ENCODE measurements at regions not wholly inside any gene's neighbourhood (a gene's known extent, or its start where the extent isn't known, plus 50 kb on each side); places are given as distances from the start of the nearest gene placed in this dataset.

DNA sequence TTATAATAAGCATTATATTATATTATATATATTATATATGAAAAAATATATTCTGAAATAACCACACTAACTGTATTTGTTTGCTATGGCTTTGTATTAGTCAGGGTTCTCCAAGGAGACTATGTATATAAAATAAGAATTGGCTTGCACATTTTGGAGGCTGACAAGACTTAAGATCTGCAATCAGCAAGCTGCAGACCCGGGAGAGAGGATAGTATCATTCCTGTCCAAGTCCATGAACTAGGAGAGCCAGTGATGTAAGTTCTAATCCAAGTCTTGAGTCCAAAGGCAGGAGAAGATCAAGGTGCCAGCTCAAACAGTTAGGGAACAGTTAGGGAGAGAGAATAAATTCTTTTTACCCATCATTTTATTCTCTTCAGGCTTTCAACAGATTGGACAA is 639.5 kb downstream of the PLPP3 start:
- no peak overlapping the region for H3K9ac ChIP-seq (ENCODE audit: low read depth, low read length, poor library complexity, severe bottlenecking)
- no peak overlapping the region for H2AFZ ChIP-seq (ENCODE audit: low read length)
- no peaks in the 10 kb centered on the region for H3K9me3 ChIP-seq (ENCODE audit: insufficient read depth, low read depth, low read length)
- H3K9me2 ChIP-seq (replicated peaks; ENCODE audit: low read depth, low read length): no peaks in the 10 kb centered on the region
- H3K4me3 ChIP-seq (ENCODE audit: low read length, poor library complexity, severe bottlenecking): no peak overlapping the region
- no peaks in the 10 kb centered on the region for H3K79me2 ChIP-seq (ENCODE audit: insufficient read depth, low read length)
- H3K27me3 ChIP-seq (ENCODE audit: insufficient read depth, low read length, poor library complexity, severe bottlenecking): no peaks in the 10 kb centered on the region
- no peak overlapping the region for H3K4me2 ChIP-seq (ENCODE audit: low read depth, low read length, poor library complexity, severe bottlenecking)
- no peaks in the 10 kb centered on the region for H4K20me1 ChIP-seq (ENCODE audit: insufficient read depth, low read length, poor library complexity, severe bottlenecking)
- no peaks in the 10 kb centered on the region for H3K36me3 ChIP-seq (ENCODE audit: insufficient read depth, low read length)
- no peaks in the 10 kb centered on the region for H3K4me1 ChIP-seq (ENCODE audit: insufficient read depth, low read length, poor library complexity, severe bottlenecking)
- H3F3A ChIP-seq (ENCODE audit: low read depth): no peaks in the 10 kb centered on the region
- TF ChIP-seq EZH2phosphoT487 (IDR thresholded peaks at IDR 0.05; ENCODE audit: borderline replicate concordance): no peak
- TF ChIP-seq, protein P1, sequence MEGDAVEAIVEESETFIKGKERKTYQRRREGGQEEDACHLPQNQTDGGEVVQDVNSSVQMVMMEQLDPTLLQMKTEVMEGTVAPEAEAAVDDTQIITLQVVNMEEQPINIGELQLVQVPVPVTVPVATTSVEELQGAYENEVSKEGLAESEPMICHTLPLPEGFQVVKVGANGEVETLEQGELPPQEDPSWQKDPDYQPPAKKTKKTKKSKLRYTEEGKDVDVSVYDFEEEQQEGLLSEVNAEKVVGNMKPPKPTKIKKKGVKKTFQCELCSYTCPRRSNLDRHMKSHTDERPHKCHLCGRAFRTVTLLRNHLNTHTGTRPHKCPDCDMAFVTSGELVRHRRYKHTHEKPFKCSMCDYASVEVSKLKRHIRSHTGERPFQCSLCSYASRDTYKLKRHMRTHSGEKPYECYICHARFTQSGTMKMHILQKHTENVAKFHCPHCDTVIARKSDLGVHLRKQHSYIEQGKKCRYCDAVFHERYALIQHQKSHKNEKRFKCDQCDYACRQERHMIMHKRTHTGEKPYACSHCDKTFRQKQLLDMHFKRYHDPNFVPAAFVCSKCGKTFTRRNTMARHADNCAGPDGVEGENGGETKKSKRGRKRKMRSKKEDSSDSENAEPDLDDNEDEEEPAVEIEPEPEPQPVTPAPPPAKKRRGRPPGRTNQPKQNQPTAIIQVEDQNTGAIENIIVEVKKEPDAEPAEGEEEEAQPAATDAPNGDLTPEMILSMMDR (conservative IDR thresholded peaks at IDR 0.05; ENCODE audit: low read length): no peak

DNA sequence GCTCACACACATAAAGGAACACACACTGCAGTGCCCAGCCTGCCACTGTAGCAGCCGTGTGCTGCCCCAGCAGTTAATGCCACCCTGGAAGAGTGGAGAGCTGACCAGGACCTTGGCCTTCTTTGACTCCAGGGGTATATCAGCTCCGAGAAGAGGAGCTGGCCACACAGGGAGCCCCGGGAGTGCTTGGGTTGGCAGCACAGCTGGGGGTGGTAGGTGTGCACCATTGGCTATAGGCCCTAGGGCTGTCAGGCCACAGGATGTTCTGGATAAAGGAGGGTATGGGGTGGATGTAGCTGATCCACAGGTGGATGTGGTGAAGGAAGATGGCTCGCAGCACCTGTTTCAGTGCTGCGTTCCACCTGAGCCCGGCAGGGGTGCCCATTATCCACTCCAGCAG is 640.5 kb downstream of the PLPP3 start:
- Histone ChIP-seq H3K27me3 (ENCODE audit: insufficient read depth, low read length, poor library complexity, severe bottlenecking) (no peaks in the 10 kb centered on the region), H3K4me2 (ENCODE audit: low read depth, low read length, poor library complexity, severe bottlenecking) (no peak overlapping the region), H3K9me3 (ENCODE audit: insufficient read depth, low read depth, low read length) (no peaks in the 10 kb centered on the region), H3K4me3 (ENCODE audit: low read length, poor library complexity, severe bottlenecking) (no peak overlapping the region), H2AFZ (ENCODE audit: low read length) (no peak overlapping the region), H3K79me2 (ENCODE audit: insufficient read depth, low read length) (no peaks in the 10 kb centered on the region), H3K9ac (ENCODE audit: low read depth, low read length, poor library complexity, severe bottlenecking) (no peak overlapping the region), H3F3A (ENCODE audit: low read depth) (no peaks in the 10 kb centered on the region), H4K20me1 (ENCODE audit: insufficient read depth, low read length, poor library complexity, severe bottlenecking) (no peaks in the 10 kb centered on the region), H3K4me1 (ENCODE audit: insufficient read depth, low read length, poor library complexity, severe bottlenecking) (no peaks in the 10 kb centered on the region), H3K9me2 (replicated peaks; ENCODE audit: low read depth, low read length) (no peaks in the 10 kb centered on the region), H3K36me3 (ENCODE audit: insufficient read depth, low read length) (no peaks in the 10 kb centered on the region)
- TF ChIP-seq EZH2phosphoT487 (IDR thresholded peaks at IDR 0.05; ENCODE audit: borderline replicate concordance): no peak
- TF ChIP-seq, protein P1 (conservative IDR thresholded peaks at IDR 0.05; ENCODE audit: low read length): no peak

DNA sequence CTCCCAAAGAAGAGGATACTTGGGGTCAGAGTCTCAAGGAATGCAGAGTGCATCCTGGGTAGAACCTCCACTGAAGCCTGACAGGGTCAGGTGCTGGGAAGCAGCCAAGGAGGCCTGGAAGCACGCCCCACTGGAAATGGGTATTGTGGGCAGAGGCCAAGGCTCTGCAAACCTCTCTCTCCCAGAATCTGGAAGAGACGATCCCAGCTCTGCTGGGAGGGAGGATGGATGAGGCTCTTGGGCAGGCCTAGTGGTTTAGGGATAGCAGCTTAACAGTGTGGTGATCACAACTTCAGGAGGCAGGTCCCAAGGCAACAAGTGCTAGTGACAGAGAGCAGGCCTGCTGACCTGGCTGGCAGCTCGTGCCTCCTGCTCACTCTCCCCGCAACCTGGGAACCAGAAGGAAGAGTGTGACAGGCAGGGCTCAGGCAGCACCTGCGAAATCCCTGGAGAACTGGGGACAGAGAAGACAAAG is 641.0 kb downstream of the PLPP3 start:
- Histone ChIP-seq H4K20me1 (ENCODE audit: insufficient read depth, low read length, poor library complexity, severe bottlenecking) (no peaks in the 10 kb centered on the region), H3K9ac (ENCODE audit: low read depth, low read length, poor library complexity, severe bottlenecking) (no peak overlapping the region), H3K4me1 (ENCODE audit: insufficient read depth, low read length, poor library complexity, severe bottlenecking) (no peaks in the 10 kb centered on the region), H2AFZ (ENCODE audit: low read length) (no peak overlapping the region), H3K4me3 (ENCODE audit: low read length, poor library complexity, severe bottlenecking) (no peak overlapping the region), H3K27me3 (ENCODE audit: insufficient read depth, low read length, poor library complexity, severe bottlenecking) (no peaks in the 10 kb centered on the region), H3K79me2 (ENCODE audit: insufficient read depth, low read length) (no peaks in the 10 kb centered on the region), H3F3A (ENCODE audit: low read depth) (no peaks in the 10 kb centered on the region), H3K9me2 (replicated peaks; ENCODE audit: low read depth, low read length) (no peaks in the 10 kb centered on the region), H3K4me2 (ENCODE audit: low read depth, low read length, poor library complexity, severe bottlenecking) (no peak overlapping the region), H3K9me3 (ENCODE audit: insufficient read depth, low read depth, low read length) (no peaks in the 10 kb centered on the region), H3K36me3 (ENCODE audit: insufficient read depth, low read length) (no peaks in the 10 kb centered on the region)
- TF ChIP-seq, protein P1 (conservative IDR thresholded peaks at IDR 0.05; ENCODE audit: low read length): no peak

Data from Loucy (cell line).